Keratinocyte (primary cell): ENCODE measurements at regions not wholly inside any gene's neighbourhood (a gene's known extent, or its start where the extent isn't known, plus 50 kb on each side); places are given as distances from the start of the nearest gene placed in this dataset.

Experiments used
- DNase-seq: peaks from one replicate; pipeline ENCODE4 v3.0.0-alpha.2; 2011; ENCODE audit warnings: low read depth, missing footprints, low spot score
- FAIRE-seq: peaks from 2 replicates; lab custom pipeline; 2011; peaks lifted over from hg19 to GRCh38; lab: Jason Lieb, UNC
- H2AFZ ChIP-seq: 2 replicates; pipeline ENCODE4 v1.6.0; 2012; ENCODE audit warnings: low read length, control low read depth, inconsistent platforms; ENCODE audit not compliant: control insufficient read depth
- H3K27ac ChIP-seq: 2 replicates; pipeline ENCODE4 v1.5.1; 2011; ENCODE audit warnings: low read length; ENCODE audit not compliant: control insufficient read depth, insufficient read depth
- H3K27me3 ChIP-seq: 3 replicates; pipeline ENCODE4 v1.6.0; 2011; ENCODE audit warnings: low read length; ENCODE audit not compliant: control insufficient read depth, insufficient read depth; ENCODE audit errors: extremely low read depth
- H3K36me3 ChIP-seq, 2 experiments: 2 replicates in 1 of 2; 3 replicates in 1 of 2; pipeline ENCODE4 v1.5.1; 2011; ENCODE audit warnings: low read length in 2 of 2, mild to moderate bottlenecking in 1 of 2; ENCODE audit not compliant: control insufficient read depth in 2 of 2, insufficient read depth in 2 of 2; ENCODE audit errors: extremely low read depth in 1 of 2
- H3K4me1 ChIP-seq: 3 replicates; pipeline ENCODE4 v1.5.1; 2011; ENCODE audit warnings: low read length; ENCODE audit not compliant: control insufficient read depth, insufficient read depth; ENCODE audit errors: extremely low read depth
- H3K4me2 ChIP-seq: 3 replicates; pipeline ENCODE4 v1.6.0; 2011; ENCODE audit warnings: low read depth, low read length; ENCODE audit not compliant: control insufficient read depth, insufficient read depth; ENCODE audit errors: extremely low read depth
- H3K4me3 ChIP-seq, 3 experiments: fragments of 200-600 bp in 1 of 3; sonication (generic) in 1 of 3; 2 replicates in 2 of 3; 3 replicates in 1 of 3; pipeline ENCODE4 v1.5.1; 2011 to 2016; ENCODE audit warnings: low read length in 3 of 3, mild to moderate bottlenecking in 3 of 3, control low read depth in 2 of 3, inconsistent platforms in 1 of 3, low read depth in 1 of 3, mixed read lengths in 1 of 3, mixed run types in 1 of 3, moderate library complexity in 1 of 3; ENCODE audit not compliant: control insufficient read depth in 2 of 3, insufficient read depth in 2 of 3; ENCODE audit errors: extremely low read depth in 1 of 3
- H3K79me2 ChIP-seq: 2 replicates; pipeline ENCODE4 v1.6.0; 2012; ENCODE audit warnings: low read length; ENCODE audit not compliant: control insufficient read depth, insufficient read depth
- H3K9ac ChIP-seq: 3 replicates; pipeline ENCODE4 v1.6.0; 2011; ENCODE audit warnings: low read length; ENCODE audit not compliant: control insufficient read depth, insufficient read depth; ENCODE audit errors: extremely low read depth
- H3K9me1 ChIP-seq: 3 replicates; pipeline ENCODE4 v1.6.0; 2011; ENCODE audit warnings: low read length; ENCODE audit not compliant: control insufficient read depth, insufficient read depth; ENCODE audit errors: extremely low read depth
- H3K9me3 ChIP-seq: 2 replicates; pipeline ENCODE4 v1.5.1; 2012; ENCODE audit warnings: low read depth, low read length; ENCODE audit not compliant: control insufficient read depth
- H4K20me1 ChIP-seq: 3 replicates; pipeline ENCODE4 v1.6.0; 2011; ENCODE audit warnings: low read length; ENCODE audit not compliant: control insufficient read depth, insufficient read depth; ENCODE audit errors: extremely low read depth
- CTCF ChIP-seq, 3 experiments: IDR thresholded peaks in 1 of 3; conservative IDR thresholded peaks in 1 of 3; optimal IDR thresholded peaks in 1 of 3; 2 replicates in 2 of 3; 3 replicates in 1 of 3; pipeline versions ENCODE3 to v1.5.1; 2011; ENCODE audit warnings: low read length in 3 of 3, mild to moderate bottlenecking in 3 of 3, moderate library complexity in 2 of 3, control low read depth in 1 of 3, inconsistent platforms in 1 of 3; ENCODE audit not compliant: insufficient read depth in 2 of 3; ENCODE audit errors: extremely low read depth in 1 of 3
- EZH2 ChIP-seq: IDR thresholded peaks from one replicate; pipeline ENCODE4 v1.6.1; 2012; ENCODE audit warnings: inconsistent platforms, mild to moderate bottlenecking, low read length, moderate library complexity
- dilution Hi-C: fragments of 300-500 bp; cut with MboI; formaldehyde crosslinking; loops from one replicate; pipeline ENCODE4 v1.7.0; 2020; ENCODE audit warnings: low sequenced_read_pairs; ENCODE audit not compliant: extremely low pct_ligation_motif_present

- dilution Hi-C loops, result no loop called here
- TF ChIP-seq EZH2 (no peak), CTCF (optimal IDR thresholded peaks at IDR 0.05 in 1 of 3, IDR thresholded peaks at IDR 0.05 in 1 of 3, conservative IDR thresholded peaks at IDR 0.05 in 1 of 3; ENCODE audit: extremely low read depth in 1 of 3, insufficient read depth in 2 of 3, low read length in 3 of 3) (no peak)
Observed at GRCh38 chr15:59792359-59792758, 103.2 kb upstream of the BNIP2 start.

GRCh38 chr15:59791755-59792154, 102.6 kb upstream of the BNIP2 start:
- Histone ChIP-seq H2AFZ (no peak overlapping the region), H4K20me1 (no peaks in the 10 kb centered on the region), H3K27ac (no peak overlapping the region), H3K4me2 (no peak overlapping the region), H3K79me2 (no peaks in the 10 kb centered on the region), H3K9ac (no peak overlapping the region), H3K9me1 (no peaks in the 10 kb centered on the region), H3K36me3 (no peaks in the 10 kb centered on the region), H3K27me3 (peaks cover 13% of the 10 kb centered on the region), H3K9me3 (no peaks in the 10 kb centered on the region), H3K4me3 (no peak overlapping the region), H3K4me1 (no peaks in the 10 kb centered on the region)
- dilution Hi-C loops, result no loop called here
- DNase-seq (no peak), FAIRE-seq (no peak)
- TF ChIP-seq EZH2 (no peak), CTCF (optimal IDR thresholded peaks at IDR 0.05 in 1 of 3, IDR thresholded peaks at IDR 0.05 in 1 of 3, conservative IDR thresholded peaks at IDR 0.05 in 1 of 3; ENCODE audit: extremely low read depth in 1 of 3, insufficient read depth in 2 of 3, low read length in 3 of 3) (no peak)

More at GRCh38 chr15:59792359-59792758, 103.2 kb upstream of the BNIP2 start:
- Histone ChIP-seq H3K27me3 (peaks cover 13% of the 10 kb centered on the region), H3K9ac (no peak overlapping the region), H3K4me2 (no peak overlapping the region), H3K9me1 (no peaks in the 10 kb centered on the region), H3K79me2 (no peaks in the 10 kb centered on the region), H3K4me1 (no peaks in the 10 kb centered on the region), H4K20me1 (no peaks in the 10 kb centered on the region), H3K9me3 (no peaks in the 10 kb centered on the region), H2AFZ (no peak overlapping the region), H3K27ac (no peak overlapping the region), H3K36me3 (no peaks in the 10 kb centered on the region), H3K4me3 (no peak overlapping the region)
- no peak for FAIRE-seq
- no peak for DNase-seq
